Astrocyte (in vitro differentiated cells and primary cell): ENCODE measurements at regions not wholly inside any gene's neighbourhood (a gene's known extent, or its start where the extent isn't known, plus 50 kb on each side); places are given as distances from the start of the nearest gene placed in this dataset.

ENCODE experiments used
- EZH2 ChIP-seq: IDR thresholded peaks from 2 replicates; pipeline ENCODE4 v1.6.1; 2012; ENCODE audit warnings: mild to moderate bottlenecking, low read length, inconsistent platforms; ENCODE audit not compliant: insufficient read depth
- TF ChIP-seq, protein P1 (sequence below): IDR thresholded peaks from 2 replicates; pipeline ENCODE4 v1.5.1; 2011; ENCODE audit warnings: low read depth, mild to moderate bottlenecking, inconsistent platforms, low read length, moderate library complexity; ENCODE audit not compliant: insufficient read depth

- TF ChIP-seq, protein P1, sequence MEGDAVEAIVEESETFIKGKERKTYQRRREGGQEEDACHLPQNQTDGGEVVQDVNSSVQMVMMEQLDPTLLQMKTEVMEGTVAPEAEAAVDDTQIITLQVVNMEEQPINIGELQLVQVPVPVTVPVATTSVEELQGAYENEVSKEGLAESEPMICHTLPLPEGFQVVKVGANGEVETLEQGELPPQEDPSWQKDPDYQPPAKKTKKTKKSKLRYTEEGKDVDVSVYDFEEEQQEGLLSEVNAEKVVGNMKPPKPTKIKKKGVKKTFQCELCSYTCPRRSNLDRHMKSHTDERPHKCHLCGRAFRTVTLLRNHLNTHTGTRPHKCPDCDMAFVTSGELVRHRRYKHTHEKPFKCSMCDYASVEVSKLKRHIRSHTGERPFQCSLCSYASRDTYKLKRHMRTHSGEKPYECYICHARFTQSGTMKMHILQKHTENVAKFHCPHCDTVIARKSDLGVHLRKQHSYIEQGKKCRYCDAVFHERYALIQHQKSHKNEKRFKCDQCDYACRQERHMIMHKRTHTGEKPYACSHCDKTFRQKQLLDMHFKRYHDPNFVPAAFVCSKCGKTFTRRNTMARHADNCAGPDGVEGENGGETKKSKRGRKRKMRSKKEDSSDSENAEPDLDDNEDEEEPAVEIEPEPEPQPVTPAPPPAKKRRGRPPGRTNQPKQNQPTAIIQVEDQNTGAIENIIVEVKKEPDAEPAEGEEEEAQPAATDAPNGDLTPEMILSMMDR, result no peak
- no peak for TF ChIP-seq EZH2
Observed at GRCh38 chr1:219813294-219813693, 115.1 kb downstream of the SLC30A10 start.
